WTC11 (cell line): ENCODE measurements at regions not wholly inside any gene's neighbourhood (a gene's known extent, or its start where the extent isn't known, plus 50 kb on each side); places are given as distances from the start of the nearest gene placed in this dataset.

Source experiments
- ATAC-seq: fragments of 200-7000 bp; cut with Tn5 transposase; 2 replicates; pipeline ENCODE4 v1.10.0; 2021; ENCODE audit warnings: mild to moderate bottlenecking, moderate library complexity
- CTCF ChIA-PET: fragments of 300-600 bp; sonication (Branson Sonifier 250); formaldehyde crosslinking; loops from one replicate; lab custom pipeline; 2021; ENCODE audit warnings: antibody characterized with exemption; lab: Charles Lee
- POLR2A ChIA-PET: fragments of 350-600 bp; sonication (Branson Sonifier 250); formaldehyde crosslinking; loops from one replicate; lab custom pipeline; 2021; ENCODE audit warnings: antibody characterized with exemption; lab: Charles Lee
- DNase-seq: peaks from one replicate; pipeline ENCODE4 v3.0.0; 2021; ENCODE audit warnings: low spot score
- H3K27ac Mint-ChIP-seq: 2 replicates; pipeline ENCODE4 v1.8.0; 2021; ENCODE audit warnings: mixed read lengths
- H3K27me3 Mint-ChIP-seq: 2 replicates; pipeline ENCODE4 v1.8.0; 2021; ENCODE audit warnings: low read depth, mild to moderate bottlenecking, moderate library complexity, mixed read lengths
- H3K36me3 Mint-ChIP-seq: 2 replicates; pipeline ENCODE4 v1.8.0; 2021; ENCODE audit warnings: mixed read lengths
- H3K4me1 Mint-ChIP-seq: 2 replicates; pipeline ENCODE4 v1.8.0; 2022; ENCODE audit warnings: mixed read lengths
- H3K4me3 Mint-ChIP-seq: 2 replicates; pipeline ENCODE4 v1.8.0; 2021; ENCODE audit warnings: mild to moderate bottlenecking, moderate library complexity, mixed read lengths
- H3K9me3 Mint-ChIP-seq: 2 replicates; pipeline ENCODE4 v1.8.0; 2021; ENCODE audit warnings: mixed read lengths
- CTCF ChIP-seq: fragments of 200-600 bp; IDR thresholded peaks from 2 replicates; pipeline ENCODE4 v1.8.0; 2022; ENCODE audit warnings: antibody characterized with exemption
- E2F4 ChIP-seq: sonication (generic); formaldehyde crosslinking; IDR thresholded peaks from 2 replicates; pipeline ENCODE4 v1.8.1; 2022; ENCODE audit warnings: low read depth, mild to moderate bottlenecking, moderate library complexity, missing genetic modification reagents, borderline replicate concordance
- ELF4 ChIP-seq: sonication (generic); formaldehyde crosslinking; IDR thresholded peaks from 2 replicates; pipeline ENCODE4 v1.8.1; 2022; ENCODE audit warnings: low read depth, mild to moderate bottlenecking, moderate library complexity, missing genetic modification reagents
- FOXJ3 ChIP-seq: sonication (generic); formaldehyde crosslinking; IDR thresholded peaks from 2 replicates; pipeline ENCODE4 v1.9.0; 2021; ENCODE audit warnings: missing genetic modification reagents, mild to moderate bottlenecking, borderline replicate concordance
- FOXP4 ChIP-seq: sonication (generic); formaldehyde crosslinking; IDR thresholded peaks from 2 replicates; pipeline ENCODE4 v1.8.0; 2022; ENCODE audit warnings: mild to moderate bottlenecking, missing genetic modification reagents
- GRHL2 ChIP-seq: fragments of 250-450 bp; sonication (Bioruptor Pico); IDR thresholded peaks from 2 replicates; pipeline ENCODE4 v1.8.0; 2022; ENCODE audit warnings: mild to moderate bottlenecking, moderate library complexity; ENCODE audit not compliant: insufficient replicate concordance, severe bottlenecking
- JUN ChIP-seq: sonication (generic); formaldehyde crosslinking; IDR thresholded peaks from 2 replicates; pipeline ENCODE4 v1.8.0; 2023; ENCODE audit warnings: mild to moderate bottlenecking, missing genetic modification reagents
- MXD4 ChIP-seq: fragments of 250-450 bp; sonication (Bioruptor Pico); IDR thresholded peaks from 2 replicates; pipeline ENCODE4 v1.8.0; 2021; ENCODE audit warnings: mild to moderate bottlenecking, moderate library complexity, borderline replicate concordance
- NFYB ChIP-seq: sonication (generic); formaldehyde crosslinking; conservative IDR thresholded peaks from 2 replicates; pipeline ENCODE4 v1.8.0; 2022; ENCODE audit warnings: low read depth, missing genetic modification reagents
- NR2C2 ChIP-seq: sonication (generic); formaldehyde crosslinking; IDR thresholded peaks from 2 replicates; pipeline ENCODE4 v1.8.0; 2022; ENCODE audit warnings: mild to moderate bottlenecking, missing genetic modification reagents
- OVOL2 ChIP-seq: fragments of 250-450 bp; sonication (Bioruptor Pico); IDR thresholded peaks from 2 replicates; pipeline ENCODE4 v1.9.0; 2021; ENCODE audit warnings: mild to moderate bottlenecking, borderline replicate concordance
- PRDM15 ChIP-seq: sonication (generic); formaldehyde crosslinking; IDR thresholded peaks from 2 replicates; pipeline ENCODE4 v1.8.0; 2022; ENCODE audit warnings: missing genetic modification reagents
- RORB ChIP-seq: fragments of 250-450 bp; sonication (Bioruptor Pico); IDR thresholded peaks from 2 replicates; pipeline ENCODE4 v1.9.0; 2021; ENCODE audit warnings: mild to moderate bottlenecking
- SMAD3 ChIP-seq: sonication (generic); formaldehyde crosslinking; IDR thresholded peaks from 2 replicates; pipeline ENCODE4 v1.8.0; 2022; ENCODE audit warnings: missing genetic modification reagents, mild to moderate bottlenecking, borderline replicate concordance
- TEAD1 ChIP-seq: sonication (generic); formaldehyde crosslinking; IDR thresholded peaks from 2 replicates; pipeline ENCODE4 v1.8.0; 2022; ENCODE audit warnings: mild to moderate bottlenecking, missing genetic modification reagents
- TP53 ChIP-seq: sonication (generic); formaldehyde crosslinking; IDR thresholded peaks from 2 replicates; pipeline ENCODE4 v1.8.1; 2023; ENCODE audit warnings: mild to moderate bottlenecking, missing genetic modification reagents
- ZNF121 ChIP-seq: sonication (generic); formaldehyde crosslinking; IDR thresholded peaks from 2 replicates; pipeline ENCODE4 v1.8.0; 2023; ENCODE audit warnings: missing genetic modification reagents
- ZNF232 ChIP-seq: sonication (generic); formaldehyde crosslinking; IDR thresholded peaks from 2 replicates; pipeline ENCODE4 v1.8.0; 2022; ENCODE audit warnings: mild to moderate bottlenecking, missing genetic modification reagents
- TF ChIP-seq, protein P1 (sequence below): sonication (generic); formaldehyde crosslinking; IDR thresholded peaks from 2 replicates; pipeline ENCODE4 v1.8.1; 2023; ENCODE audit warnings: mild to moderate bottlenecking, missing genetic modification reagents, moderate library complexity
- TF ChIP-seq, protein P2 (sequence below): sonication (generic); formaldehyde crosslinking; conservative IDR thresholded peaks from 2 replicates; pipeline ENCODE4 v1.8.1; 2023; ENCODE audit warnings: mild to moderate bottlenecking, low read depth, missing genetic modification reagents, moderate library complexity
- TF ChIP-seq, protein P3 (sequence below): sonication (generic); formaldehyde crosslinking; IDR thresholded peaks from 2 replicates; pipeline ENCODE4 v1.8.0; 2023; ENCODE audit warnings: mild to moderate bottlenecking, missing genetic modification reagents

DNA sequence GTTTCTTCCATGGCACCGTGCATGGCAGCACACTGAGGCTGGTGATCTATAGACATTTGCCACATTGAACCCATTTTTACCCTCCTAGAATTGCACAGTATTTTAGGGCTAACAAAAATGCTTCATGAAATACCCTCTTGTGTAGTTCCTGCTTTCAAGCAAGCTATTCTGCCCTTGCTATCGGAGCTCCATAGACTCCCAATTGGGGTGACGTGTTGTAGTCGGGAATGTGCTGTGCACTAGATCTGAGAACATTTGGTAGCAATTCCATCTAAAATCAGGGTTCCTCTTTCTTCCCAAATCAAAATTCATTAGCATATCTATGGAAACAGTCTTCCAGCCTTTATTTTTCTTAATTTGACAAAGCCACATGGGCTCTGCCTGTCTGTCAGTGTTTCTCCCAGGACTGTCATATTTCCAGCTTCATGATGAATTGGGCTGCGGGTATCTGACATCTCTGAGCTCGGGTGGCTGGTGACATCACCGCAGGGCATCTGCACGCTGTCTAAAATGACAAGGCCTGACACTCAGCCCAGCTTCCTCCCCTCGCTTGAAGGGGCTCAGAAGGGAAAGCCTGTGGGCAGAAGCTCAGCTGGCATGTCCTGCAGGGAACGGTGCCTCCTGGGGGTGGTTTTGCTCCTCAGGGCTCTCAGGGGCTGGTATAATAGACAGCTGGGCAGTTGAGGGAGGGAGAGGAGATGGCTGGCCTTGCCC lies 406.4 kb downstream of the QKI start:
- no peak overlapping the region for H3K4me3 Mint-ChIP-seq
- H3K9me3 Mint-ChIP-seq, result no peaks in the 10 kb centered on the region
- H3K27ac Mint-ChIP-seq, result no peak overlapping the region
- no peaks in the 10 kb centered on the region for H3K36me3 Mint-ChIP-seq
- H3K4me1 Mint-ChIP-seq, result peaks cover 6% of the 10 kb centered on the region; the same call in 1 of the 2 replicates
- ChIA-PET CTCF (no interaction called here), POLR2A (no interaction called here)
- DNase-seq, result no peak
- H3K27me3 Mint-ChIP-seq, result no peaks in the 10 kb centered on the region; the same call in 1 of the 2 replicates
- TF ChIP-seq E2F4 (CRISPR knock-in tag) (no peak), SMAD3 (CRISPR knock-in tag) (no peak), NR2C2 (CRISPR knock-in tag) (no peak), TP53 (no peak), FOXP4 (CRISPR knock-in tag) (no peak), ELF4 (CRISPR knock-in tag) (no peak), PRDM15 (CRISPR knock-in tag) (no peak), RORB (no peak), OVOL2 (CRISPR knock-in tag) (no peak), GRHL2 (no peak), TEAD1 (CRISPR knock-in tag) (no peak), FOXJ3 (CRISPR knock-in tag) (no peak)
- TF ChIP-seq, protein P1, sequence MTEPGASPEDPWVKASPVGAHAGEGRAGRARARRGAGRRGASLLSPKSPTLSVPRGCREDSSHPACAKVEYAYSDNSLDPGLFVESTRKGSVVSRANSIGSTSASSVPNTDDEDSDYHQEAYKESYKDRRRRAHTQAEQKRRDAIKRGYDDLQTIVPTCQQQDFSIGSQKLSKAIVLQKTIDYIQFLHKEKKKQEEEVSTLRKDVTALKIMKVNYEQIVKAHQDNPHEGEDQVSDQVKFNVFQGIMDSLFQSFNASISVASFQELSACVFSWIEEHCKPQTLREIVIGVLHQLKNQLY (CRISPR knock-in tag), result no peak
- no peak for ATAC-seq

GRCh38 chr6:163820171-163820570 lies 405.7 kb downstream of the QKI start:
- no peak for DNase-seq
- peaks cover 6% of the 10 kb centered on the region; the same call in 1 of the 2 replicates for H3K4me1 Mint-ChIP-seq
- no peaks in the 10 kb centered on the region for H3K36me3 Mint-ChIP-seq
- H3K4me3 Mint-ChIP-seq, result no peak overlapping the region
- no peaks in the 10 kb centered on the region for H3K9me3 Mint-ChIP-seq
- ChIA-PET CTCF (no interaction called here), POLR2A (no interaction called here)
- no peaks in the 10 kb centered on the region for H3K27me3 Mint-ChIP-seq
- no peak overlapping the region for H3K27ac Mint-ChIP-seq
- ATAC-seq, result no peak
- TF ChIP-seq, protein P2, sequence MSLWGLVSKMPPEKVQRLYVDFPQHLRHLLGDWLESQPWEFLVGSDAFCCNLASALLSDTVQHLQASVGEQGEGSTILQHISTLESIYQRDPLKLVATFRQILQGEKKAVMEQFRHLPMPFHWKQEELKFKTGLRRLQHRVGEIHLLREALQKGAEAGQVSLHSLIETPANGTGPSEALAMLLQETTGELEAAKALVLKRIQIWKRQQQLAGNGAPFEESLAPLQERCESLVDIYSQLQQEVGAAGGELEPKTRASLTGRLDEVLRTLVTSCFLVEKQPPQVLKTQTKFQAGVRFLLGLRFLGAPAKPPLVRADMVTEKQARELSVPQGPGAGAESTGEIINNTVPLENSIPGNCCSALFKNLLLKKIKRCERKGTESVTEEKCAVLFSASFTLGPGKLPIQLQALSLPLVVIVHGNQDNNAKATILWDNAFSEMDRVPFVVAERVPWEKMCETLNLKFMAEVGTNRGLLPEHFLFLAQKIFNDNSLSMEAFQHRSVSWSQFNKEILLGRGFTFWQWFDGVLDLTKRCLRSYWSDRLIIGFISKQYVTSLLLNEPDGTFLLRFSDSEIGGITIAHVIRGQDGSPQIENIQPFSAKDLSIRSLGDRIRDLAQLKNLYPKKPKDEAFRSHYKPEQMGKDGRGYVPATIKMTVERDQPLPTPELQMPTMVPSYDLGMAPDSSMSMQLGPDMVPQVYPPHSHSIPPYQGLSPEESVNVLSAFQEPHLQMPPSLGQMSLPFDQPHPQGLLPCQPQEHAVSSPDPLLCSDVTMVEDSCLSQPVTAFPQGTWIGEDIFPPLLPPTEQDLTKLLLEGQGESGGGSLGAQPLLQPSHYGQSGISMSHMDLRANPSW (CRISPR knock-in tag), result no peak
- TF ChIP-seq ZNF121 (no peak), NR2C2 (CRISPR knock-in tag) (no peak), MXD4 (CRISPR knock-in tag) (no peak), ZNF232 (CRISPR knock-in tag) (no peak), JUN (CRISPR knock-in tag) (no peak), NFYB (no peak), CTCF (no peak)
- TF ChIP-seq, protein P3, sequence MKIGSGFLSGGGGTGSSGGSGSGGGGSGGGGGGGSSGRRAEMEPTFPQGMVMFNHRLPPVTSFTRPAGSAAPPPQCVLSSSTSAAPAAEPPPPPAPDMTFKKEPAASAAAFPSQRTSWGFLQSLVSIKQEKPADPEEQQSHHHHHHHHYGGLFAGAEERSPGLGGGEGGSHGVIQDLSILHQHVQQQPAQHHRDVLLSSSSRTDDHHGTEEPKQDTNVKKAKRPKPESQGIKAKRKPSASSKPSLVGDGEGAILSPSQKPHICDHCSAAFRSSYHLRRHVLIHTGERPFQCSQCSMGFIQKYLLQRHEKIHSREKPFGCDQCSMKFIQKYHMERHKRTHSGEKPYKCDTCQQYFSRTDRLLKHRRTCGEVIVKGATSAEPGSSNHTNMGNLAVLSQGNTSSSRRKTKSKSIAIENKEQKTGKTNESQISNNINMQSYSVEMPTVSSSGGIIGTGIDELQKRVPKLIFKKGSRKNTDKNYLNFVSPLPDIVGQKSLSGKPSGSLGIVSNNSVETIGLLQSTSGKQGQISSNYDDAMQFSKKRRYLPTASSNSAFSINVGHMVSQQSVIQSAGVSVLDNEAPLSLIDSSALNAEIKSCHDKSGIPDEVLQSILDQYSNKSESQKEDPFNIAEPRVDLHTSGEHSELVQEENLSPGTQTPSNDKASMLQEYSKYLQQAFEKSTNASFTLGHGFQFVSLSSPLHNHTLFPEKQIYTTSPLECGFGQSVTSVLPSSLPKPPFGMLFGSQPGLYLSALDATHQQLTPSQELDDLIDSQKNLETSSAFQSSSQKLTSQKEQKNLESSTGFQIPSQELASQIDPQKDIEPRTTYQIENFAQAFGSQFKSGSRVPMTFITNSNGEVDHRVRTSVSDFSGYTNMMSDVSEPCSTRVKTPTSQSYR, result no peak
